GM06990 (cell line): ENCODE measurements at regions not wholly inside any gene's neighbourhood (a gene's known extent, or its start where the extent isn't known, plus 50 kb on each side); places are given as distances from the start of the nearest gene placed in this dataset.

Source experiments
- DNase-seq: peaks from one replicate; pipeline ENCODE4 v3.0.0-alpha.2; 2011; ENCODE audit not compliant: insufficient read length; ENCODE audit errors: extremely low read depth
- H3K27me3 ChIP-seq: replicated peaks from 2 replicates; pipeline ENCODE4 v1.6.0; 2011; ENCODE audit warnings: low read length; ENCODE audit not compliant: control insufficient read depth, insufficient read depth
- H3K36me3 ChIP-seq: 2 replicates; pipeline ENCODE4 v1.5.1; 2011; ENCODE audit warnings: low read length; ENCODE audit not compliant: control insufficient read depth, insufficient read depth
- H3K4me3 ChIP-seq: replicated peaks from 2 replicates; pipeline ENCODE4 v1.5.1; 2011; ENCODE audit warnings: low read depth, mild to moderate bottlenecking, control low read depth, low read length
- TF ChIP-seq, protein P1 (sequence below): IDR thresholded peaks from 2 replicates; pipeline ENCODE4 v1.5.1; 2011; ENCODE audit warnings: low read length, control low read depth, mild to moderate bottlenecking, inconsistent platforms; ENCODE audit not compliant: insufficient read depth, poor library complexity, severe bottlenecking

DNA sequence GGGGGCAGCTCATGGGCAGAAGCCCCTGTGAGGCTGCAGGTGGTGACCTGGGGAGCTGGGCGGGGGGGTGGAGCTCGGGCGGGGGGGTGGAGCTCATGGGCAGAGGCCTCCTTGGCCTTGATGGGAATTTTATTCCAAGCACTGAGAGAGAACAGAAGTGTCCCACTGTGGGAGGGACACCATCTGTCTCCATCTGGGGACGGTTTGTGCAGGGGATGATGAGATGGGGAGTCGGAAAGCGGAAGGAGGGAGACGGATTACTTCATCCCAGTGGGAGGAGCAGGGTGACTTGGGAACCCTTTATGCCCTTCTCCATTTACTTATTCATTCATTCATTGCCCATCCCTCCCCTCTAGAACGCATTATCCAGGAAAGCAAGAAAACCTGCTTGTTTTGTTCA, 304.7 kb downstream of the ADGRD1 start:
- DNase-seq = no peak
- TF ChIP-seq, protein P1, sequence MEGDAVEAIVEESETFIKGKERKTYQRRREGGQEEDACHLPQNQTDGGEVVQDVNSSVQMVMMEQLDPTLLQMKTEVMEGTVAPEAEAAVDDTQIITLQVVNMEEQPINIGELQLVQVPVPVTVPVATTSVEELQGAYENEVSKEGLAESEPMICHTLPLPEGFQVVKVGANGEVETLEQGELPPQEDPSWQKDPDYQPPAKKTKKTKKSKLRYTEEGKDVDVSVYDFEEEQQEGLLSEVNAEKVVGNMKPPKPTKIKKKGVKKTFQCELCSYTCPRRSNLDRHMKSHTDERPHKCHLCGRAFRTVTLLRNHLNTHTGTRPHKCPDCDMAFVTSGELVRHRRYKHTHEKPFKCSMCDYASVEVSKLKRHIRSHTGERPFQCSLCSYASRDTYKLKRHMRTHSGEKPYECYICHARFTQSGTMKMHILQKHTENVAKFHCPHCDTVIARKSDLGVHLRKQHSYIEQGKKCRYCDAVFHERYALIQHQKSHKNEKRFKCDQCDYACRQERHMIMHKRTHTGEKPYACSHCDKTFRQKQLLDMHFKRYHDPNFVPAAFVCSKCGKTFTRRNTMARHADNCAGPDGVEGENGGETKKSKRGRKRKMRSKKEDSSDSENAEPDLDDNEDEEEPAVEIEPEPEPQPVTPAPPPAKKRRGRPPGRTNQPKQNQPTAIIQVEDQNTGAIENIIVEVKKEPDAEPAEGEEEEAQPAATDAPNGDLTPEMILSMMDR = no peak
- Histone ChIP-seq H3K27me3 (no peaks in the 10 kb centered on the region; the same call in 1 of the 2 replicates), H3K36me3 (no peaks in the 10 kb centered on the region), H3K4me3 (no peak overlapping the region)

DNA sequence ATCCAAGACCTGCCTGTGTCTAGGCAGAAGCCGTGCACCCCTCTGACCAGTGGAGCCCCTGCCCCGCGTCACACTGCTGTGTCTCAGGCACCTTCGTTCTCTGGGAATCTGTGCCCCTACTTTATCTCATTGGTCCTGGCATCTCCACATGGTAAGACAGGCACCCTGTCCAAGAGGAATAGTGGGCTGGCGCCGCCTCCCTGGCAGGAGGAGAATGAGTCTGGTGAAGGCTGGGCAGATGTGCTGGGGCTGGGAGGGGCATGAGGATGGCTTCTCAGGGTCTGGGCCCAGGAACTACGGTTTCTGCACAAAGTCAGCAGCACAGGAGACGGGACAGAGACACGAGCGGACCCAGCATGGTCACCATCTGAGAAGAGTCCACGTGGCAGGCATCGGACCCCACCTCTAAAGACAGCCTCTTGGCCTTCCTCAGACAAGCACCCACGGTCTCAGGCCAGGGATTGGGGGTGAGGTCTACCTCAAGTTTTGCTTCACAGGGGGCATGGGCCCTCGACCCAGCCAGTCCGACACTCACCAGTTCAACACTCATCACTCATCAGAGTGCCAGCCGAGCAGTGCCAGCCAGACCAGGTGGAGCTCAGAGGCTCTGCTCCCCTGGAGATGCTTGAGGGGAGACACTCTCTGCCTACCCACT, 306.7 kb downstream of the ADGRD1 start:
- Histone ChIP-seq H3K27me3 (no peaks in the 10 kb centered on the region; the same call in none of the 2 replicates), H3K36me3 (no peaks in the 10 kb centered on the region), H3K4me3 (no peak overlapping the region)
- DNase-seq = no peak
- TF ChIP-seq, protein P1 = no peak

DNA sequence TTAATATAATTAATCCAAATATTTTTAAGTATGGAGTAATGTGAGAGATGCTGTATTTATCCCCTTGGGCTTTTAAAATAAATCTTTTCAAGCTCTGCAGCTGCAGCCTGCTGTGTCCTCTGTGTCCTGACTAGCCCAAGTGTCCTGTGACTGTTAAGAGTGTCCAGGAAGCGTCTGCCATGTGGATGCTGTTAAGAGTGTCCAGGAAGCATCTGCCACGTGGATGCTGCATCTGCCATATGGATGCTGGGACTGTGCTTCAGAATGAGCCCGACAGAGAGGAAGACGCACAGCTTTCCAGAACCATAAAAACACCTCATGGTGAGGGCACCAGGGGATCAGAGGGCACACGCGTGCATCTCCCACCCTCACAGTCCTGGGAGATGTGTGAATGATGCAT, 307.2 kb downstream of the ADGRD1 start:
- no peaks in the 10 kb centered on the region; the same call in none of the 2 replicates for H3K27me3 ChIP-seq
- DNase-seq = no peak
- TF ChIP-seq, protein P1 = no peak

DNA sequence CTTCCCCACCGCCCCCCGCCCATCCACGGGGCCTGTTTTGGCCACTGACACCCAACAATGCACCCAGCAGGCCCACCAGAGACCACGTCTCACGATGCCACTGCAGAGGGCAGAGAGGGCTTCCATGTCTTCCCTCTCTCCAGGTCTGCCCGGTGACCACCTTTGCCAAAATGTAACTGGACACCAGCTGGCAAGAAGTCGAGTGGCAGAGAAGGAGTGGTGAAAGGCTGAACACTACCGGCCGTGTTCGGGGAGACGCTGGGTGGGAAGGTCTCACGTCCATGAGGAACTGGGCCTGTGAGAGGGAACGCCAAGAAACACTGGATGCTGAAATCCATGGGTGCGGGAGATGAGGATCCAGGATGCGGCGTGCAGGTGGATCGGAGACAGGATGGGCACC, 308.2 kb downstream of the ADGRD1 start:
- Histone ChIP-seq H3K4me3 (no peak overlapping the region), H3K27me3 (no peaks in the 10 kb centered on the region; the same call in none of the 2 replicates), H3K36me3 (no peaks in the 10 kb centered on the region)
- DNase-seq = no peak
- TF ChIP-seq, protein P1 = no peak

More for the DNA sequence above, 307.2 kb downstream of the ADGRD1 start:
- no peak overlapping the region for H3K4me3 ChIP-seq
- H3K36me3 ChIP-seq = no peaks in the 10 kb centered on the region

DNA sequence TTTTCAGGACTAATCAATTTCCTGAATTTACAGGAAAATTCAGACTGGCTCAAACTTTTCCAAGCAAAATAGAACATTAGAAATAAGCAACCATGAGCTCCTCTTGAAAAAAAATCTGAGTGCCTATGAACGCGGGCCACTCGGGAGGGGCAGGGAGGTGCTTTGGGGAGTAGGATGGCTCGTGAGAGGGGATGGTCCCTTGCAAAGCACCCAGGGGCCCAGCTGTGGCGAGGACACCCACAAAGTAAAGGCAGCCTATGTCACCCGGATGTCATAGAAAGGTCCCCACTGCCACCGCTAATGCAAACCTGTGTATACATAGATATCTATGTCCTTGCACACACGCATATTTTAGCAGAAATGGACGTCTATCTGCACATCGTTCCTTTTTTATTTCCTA, 309.9 kb downstream of the ADGRD1 start:
- TF ChIP-seq, protein P1 = no peak
- no peaks in the 10 kb centered on the region for H3K36me3 ChIP-seq
- H3K4me3 ChIP-seq = no peak overlapping the region
- no peak for DNase-seq
- H3K27me3 ChIP-seq = no peaks in the 10 kb centered on the region; the same call in none of the 2 replicates
